ENCODE measurements at regions not wholly inside any gene's neighbourhood (a gene's known extent, or its start where the extent isn't known, plus 50 kb on each side); places are given as distances from the start of the nearest gene placed in this dataset.

- no peak for TF ChIP-seq CTCF (IDR thresholded peaks at IDR 0.05)
- no peak for TF ChIP-seq POLR2A (IDR thresholded peaks at IDR 0.05)
Observed at GRCh38 chr4:92170340-92170739, 133.4 kb upstream of the GRID2 start.

Measured in body of pancreas (tissue), 4 donors.